HL-60 (cell line): ENCODE measurements at regions not wholly inside any gene's neighbourhood (a gene's known extent, or its start where the extent isn't known, plus 50 kb on each side); places are given as distances from the start of the nearest gene placed in this dataset.
"Not testable (repeated sequence)": the region's sequence is repeated elsewhere in the genome, so short reads cannot be mapped to it uniquely, and the experiment has no call there.

Source experiments
- POLR2AphosphoS5 ChIP-seq: IDR thresholded peaks from 2 replicates; pipeline ENCODE4 v1.6.1; 2012; ENCODE audit warnings: low read depth
- TF ChIP-seq, protein P1 (sequence below): IDR thresholded peaks from one replicate; pipeline ENCODE4 v1.5.1; 2011; ENCODE audit warnings: low read length, control low read depth, inconsistent platforms; ENCODE audit not compliant: insufficient read depth
- TF ChIP-seq, protein P2 (sequence below): IDR thresholded peaks from 2 replicates; pipeline ENCODE4 v1.6.1; 2012; ENCODE audit warnings: low read depth; ENCODE audit not compliant: insufficient replicate concordance

DNA sequence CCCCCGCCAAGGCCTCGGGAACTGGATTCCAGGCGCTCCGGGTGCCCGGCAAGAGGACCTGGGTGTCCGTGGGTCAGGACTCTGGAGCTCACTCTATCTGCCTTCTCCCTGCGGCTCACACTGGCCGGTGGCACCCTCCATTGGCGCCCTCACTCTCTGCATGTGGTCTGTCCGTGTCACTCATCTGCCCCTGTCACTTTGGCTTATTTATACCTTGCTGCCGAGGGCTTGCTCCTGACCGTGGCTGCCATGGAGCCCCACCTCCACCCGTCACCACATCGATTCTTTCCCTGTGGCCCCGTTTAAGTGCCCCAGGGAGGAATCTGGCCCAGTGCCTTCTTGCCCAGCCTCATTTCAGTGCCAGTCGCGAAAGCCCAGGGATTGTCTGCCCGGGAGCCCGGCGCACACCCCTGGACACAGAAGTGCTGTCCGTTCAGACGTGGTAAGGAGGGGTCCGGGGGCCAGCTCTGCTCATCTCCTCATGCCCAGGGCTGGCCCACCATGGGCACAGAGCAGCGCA is 113.5 kb downstream of the NPIPB11 start:
- not testable (repeated sequence) for TF ChIP-seq POLR2AphosphoS5
- TF ChIP-seq, protein P1, sequence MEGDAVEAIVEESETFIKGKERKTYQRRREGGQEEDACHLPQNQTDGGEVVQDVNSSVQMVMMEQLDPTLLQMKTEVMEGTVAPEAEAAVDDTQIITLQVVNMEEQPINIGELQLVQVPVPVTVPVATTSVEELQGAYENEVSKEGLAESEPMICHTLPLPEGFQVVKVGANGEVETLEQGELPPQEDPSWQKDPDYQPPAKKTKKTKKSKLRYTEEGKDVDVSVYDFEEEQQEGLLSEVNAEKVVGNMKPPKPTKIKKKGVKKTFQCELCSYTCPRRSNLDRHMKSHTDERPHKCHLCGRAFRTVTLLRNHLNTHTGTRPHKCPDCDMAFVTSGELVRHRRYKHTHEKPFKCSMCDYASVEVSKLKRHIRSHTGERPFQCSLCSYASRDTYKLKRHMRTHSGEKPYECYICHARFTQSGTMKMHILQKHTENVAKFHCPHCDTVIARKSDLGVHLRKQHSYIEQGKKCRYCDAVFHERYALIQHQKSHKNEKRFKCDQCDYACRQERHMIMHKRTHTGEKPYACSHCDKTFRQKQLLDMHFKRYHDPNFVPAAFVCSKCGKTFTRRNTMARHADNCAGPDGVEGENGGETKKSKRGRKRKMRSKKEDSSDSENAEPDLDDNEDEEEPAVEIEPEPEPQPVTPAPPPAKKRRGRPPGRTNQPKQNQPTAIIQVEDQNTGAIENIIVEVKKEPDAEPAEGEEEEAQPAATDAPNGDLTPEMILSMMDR = not testable (repeated sequence)
- TF ChIP-seq, protein P2, sequence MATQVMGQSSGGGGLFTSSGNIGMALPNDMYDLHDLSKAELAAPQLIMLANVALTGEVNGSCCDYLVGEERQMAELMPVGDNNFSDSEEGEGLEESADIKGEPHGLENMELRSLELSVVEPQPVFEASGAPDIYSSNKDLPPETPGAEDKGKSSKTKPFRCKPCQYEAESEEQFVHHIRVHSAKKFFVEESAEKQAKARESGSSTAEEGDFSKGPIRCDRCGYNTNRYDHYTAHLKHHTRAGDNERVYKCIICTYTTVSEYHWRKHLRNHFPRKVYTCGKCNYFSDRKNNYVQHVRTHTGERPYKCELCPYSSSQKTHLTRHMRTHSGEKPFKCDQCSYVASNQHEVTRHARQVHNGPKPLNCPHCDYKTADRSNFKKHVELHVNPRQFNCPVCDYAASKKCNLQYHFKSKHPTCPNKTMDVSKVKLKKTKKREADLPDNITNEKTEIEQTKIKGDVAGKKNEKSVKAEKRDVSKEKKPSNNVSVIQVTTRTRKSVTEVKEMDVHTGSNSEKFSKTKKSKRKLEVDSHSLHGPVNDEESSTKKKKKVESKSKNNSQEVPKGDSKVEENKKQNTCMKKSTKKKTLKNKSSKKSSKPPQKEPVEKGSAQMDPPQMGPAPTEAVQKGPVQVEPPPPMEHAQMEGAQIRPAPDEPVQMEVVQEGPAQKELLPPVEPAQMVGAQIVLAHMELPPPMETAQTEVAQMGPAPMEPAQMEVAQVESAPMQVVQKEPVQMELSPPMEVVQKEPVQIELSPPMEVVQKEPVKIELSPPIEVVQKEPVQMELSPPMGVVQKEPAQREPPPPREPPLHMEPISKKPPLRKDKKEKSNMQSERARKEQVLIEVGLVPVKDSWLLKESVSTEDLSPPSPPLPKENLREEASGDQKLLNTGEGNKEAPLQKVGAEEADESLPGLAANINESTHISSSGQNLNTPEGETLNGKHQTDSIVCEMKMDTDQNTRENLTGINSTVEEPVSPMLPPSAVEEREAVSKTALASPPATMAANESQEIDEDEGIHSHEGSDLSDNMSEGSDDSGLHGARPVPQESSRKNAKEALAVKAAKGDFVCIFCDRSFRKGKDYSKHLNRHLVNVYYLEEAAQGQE = not testable (repeated sequence)
